ENCODE measurements at regions not wholly inside any gene's neighbourhood (a gene's known extent, or its start where the extent isn't known, plus 50 kb on each side); places are given as distances from the start of the nearest gene placed in this dataset.
"Not testable (repeated sequence)": the region's sequence is repeated elsewhere in the genome, so short reads cannot be mapped to it uniquely, and the experiment has no call there.

DNA sequence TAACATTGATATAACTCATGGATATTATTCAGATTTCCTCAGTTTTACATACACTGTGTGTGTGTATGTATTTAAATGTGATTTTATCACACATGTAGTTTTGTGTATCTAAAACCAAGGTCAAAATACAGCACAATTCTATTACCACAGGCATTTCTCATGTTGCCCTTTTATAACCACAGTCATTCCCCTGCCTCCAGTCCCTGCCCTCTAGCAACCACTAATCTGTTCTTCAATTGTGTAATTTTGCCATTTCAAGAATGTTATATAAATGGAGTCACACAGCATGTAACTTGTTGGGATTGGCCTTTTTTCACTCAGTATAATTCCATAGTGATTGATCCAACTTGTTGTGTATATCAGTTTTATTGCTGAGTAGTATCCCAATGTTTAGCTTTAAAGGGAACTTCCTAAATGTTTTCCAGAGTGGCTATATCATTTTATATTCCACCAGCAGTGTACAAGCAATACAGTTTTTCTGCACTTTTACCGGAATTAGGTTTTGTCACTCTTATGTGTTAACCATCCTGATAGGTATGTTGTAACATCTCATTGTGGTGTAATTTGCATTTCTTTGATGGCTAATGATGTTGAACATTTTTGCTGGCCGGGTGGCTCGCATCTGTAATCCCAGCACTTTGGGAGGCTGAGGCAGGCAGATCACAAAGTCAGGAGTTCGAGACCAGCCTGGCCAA is 338.2 kb downstream of the SOX4 start:
- H3K9me3 ChIP-seq = no peaks in the 10 kb centered on the region
- ATAC-seq = no peak
- H3K27ac ChIP-seq = no peak overlapping the region
- no peaks in the 10 kb centered on the region for H3K36me3 ChIP-seq
- no peaks in the 10 kb centered on the region for H3K4me1 ChIP-seq
- intact Hi-C loops (cut with DNase I) = no loop called here
- 83 to 91% methylated on average over 4 of the region's 4 CpGs for WGBS, 2 donors
- no peaks in the 10 kb centered on the region for H3K27me3 ChIP-seq
- no peak for DNase-seq
- no peak for FAIRE-seq
- no peak overlapping the region for H3K4me3 ChIP-seq
- TF ChIP-seq, protein P1, sequence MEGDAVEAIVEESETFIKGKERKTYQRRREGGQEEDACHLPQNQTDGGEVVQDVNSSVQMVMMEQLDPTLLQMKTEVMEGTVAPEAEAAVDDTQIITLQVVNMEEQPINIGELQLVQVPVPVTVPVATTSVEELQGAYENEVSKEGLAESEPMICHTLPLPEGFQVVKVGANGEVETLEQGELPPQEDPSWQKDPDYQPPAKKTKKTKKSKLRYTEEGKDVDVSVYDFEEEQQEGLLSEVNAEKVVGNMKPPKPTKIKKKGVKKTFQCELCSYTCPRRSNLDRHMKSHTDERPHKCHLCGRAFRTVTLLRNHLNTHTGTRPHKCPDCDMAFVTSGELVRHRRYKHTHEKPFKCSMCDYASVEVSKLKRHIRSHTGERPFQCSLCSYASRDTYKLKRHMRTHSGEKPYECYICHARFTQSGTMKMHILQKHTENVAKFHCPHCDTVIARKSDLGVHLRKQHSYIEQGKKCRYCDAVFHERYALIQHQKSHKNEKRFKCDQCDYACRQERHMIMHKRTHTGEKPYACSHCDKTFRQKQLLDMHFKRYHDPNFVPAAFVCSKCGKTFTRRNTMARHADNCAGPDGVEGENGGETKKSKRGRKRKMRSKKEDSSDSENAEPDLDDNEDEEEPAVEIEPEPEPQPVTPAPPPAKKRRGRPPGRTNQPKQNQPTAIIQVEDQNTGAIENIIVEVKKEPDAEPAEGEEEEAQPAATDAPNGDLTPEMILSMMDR (IDR thresholded peaks at IDR 0.05) = no peak

DNA sequence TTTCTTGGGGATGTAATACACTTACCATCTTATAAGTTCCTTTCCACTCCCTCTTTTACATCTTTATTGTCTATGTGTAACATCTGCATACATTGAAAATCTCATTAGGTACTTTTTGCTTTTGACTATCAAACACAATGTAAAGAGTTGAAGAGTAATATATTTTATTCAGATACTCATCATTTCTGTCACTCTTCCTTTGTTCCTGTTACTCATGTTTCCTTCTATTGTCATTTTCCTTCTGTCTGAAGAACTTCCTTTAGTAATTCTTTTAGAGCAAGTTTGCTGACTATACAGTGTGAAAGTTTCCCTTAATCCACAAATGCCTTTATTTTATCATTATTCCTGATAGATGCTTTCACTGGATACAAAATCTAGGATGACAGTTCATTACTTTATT is 339.8 kb downstream of the SOX4 start:
- FAIRE-seq (no peak), ATAC-seq (no peak), DNase-seq (no peak)
- H3K4me1 ChIP-seq = no peaks in the 10 kb centered on the region
- TF ChIP-seq, protein P1 (IDR thresholded peaks at IDR 0.05) = no peak
- no peaks in the 10 kb centered on the region for H3K9me3 ChIP-seq
- intact Hi-C loops (cut with DNase I) = no loop called here
- H3K27me3 ChIP-seq = no peaks in the 10 kb centered on the region
- no peaks in the 10 kb centered on the region for H3K36me3 ChIP-seq
- H3K27ac ChIP-seq = no peak overlapping the region
- no peak overlapping the region for H3K4me3 ChIP-seq

DNA sequence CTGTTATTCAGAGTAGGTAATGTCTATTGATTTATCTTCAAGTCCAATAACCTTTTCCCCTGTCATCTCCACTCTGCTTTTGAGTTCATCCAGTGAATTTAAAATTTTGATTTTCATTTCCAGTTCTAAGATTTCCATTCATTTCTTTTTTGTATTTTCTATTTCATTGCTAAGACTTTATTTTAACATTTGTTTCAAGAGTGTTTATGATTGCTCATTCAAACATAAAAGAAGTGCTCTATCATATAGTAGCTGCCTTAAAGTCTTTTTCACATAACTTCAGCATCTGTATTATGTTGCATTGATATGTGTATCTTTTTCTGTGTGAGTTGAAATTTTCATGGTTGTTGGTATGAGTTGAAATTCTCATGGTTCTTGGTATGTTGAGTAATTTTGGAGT is 341.6 kb downstream of the SOX4 start:
- FAIRE-seq = no peak
- H3K4me1 ChIP-seq = no peaks in the 10 kb centered on the region
- no peaks in the 10 kb centered on the region for H3K9me3 ChIP-seq
- H3K4me3 ChIP-seq = no peak overlapping the region
- DNase-seq = no peak
- TF ChIP-seq, protein P1 (IDR thresholded peaks at IDR 0.05) = no peak
- no peaks in the 10 kb centered on the region for H3K36me3 ChIP-seq
- intact Hi-C loops (cut with DNase I) = no loop called here
- ATAC-seq = no peak
- no peak overlapping the region for H3K27ac ChIP-seq
- H3K27me3 ChIP-seq = no peaks in the 10 kb centered on the region

DNA sequence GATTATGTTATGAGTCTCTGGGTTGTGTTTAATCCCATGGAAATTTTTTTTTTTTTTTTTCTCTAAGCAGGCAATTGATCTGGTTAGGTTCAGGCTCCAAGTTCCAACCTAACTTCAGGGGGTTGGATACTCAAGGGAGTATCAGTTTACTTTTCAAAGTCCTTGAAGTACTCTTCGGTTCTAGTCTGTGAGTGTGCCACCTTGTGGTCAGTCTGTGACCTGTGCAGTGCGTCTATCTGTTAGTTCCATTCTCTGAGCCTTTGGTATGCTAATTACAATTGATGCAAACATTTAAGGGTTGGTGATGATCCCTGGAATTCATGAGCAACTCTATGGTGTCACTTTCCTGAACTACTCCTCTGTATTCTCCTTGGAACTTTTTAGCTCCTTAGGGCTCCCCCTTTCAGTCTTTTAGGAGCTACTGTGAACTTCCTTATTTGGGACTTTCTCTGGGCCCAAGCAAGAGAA is 342.0 kb downstream of the SOX4 start:
- ATAC-seq (peak in 3 of 4 donors; percentile 59 to 70 (median 65)), FAIRE-seq (no peak), DNase-seq (peak in 3 of 6 donors; percentile 5 to 25 (median 19))
- H3K27me3 ChIP-seq = no peaks in the 10 kb centered on the region
- no peaks in the 10 kb centered on the region for H3K36me3 ChIP-seq
- intact Hi-C loops (cut with DNase I) = no loop called here
- H3K9me3 ChIP-seq = no peaks in the 10 kb centered on the region
- H3K27ac ChIP-seq = no peak overlapping the region
- TF ChIP-seq, protein P1 (IDR thresholded peaks at IDR 0.05) = peak in 3 of 4 donors; percentile 15 to 34 (median 32)
- no peak overlapping the region for H3K4me3 ChIP-seq
- H3K4me1 ChIP-seq = no peaks in the 10 kb centered on the region
- WGBS, 2 donors = 31 to 34% methylated on average over 2 of the region's 2 CpGs

DNA sequence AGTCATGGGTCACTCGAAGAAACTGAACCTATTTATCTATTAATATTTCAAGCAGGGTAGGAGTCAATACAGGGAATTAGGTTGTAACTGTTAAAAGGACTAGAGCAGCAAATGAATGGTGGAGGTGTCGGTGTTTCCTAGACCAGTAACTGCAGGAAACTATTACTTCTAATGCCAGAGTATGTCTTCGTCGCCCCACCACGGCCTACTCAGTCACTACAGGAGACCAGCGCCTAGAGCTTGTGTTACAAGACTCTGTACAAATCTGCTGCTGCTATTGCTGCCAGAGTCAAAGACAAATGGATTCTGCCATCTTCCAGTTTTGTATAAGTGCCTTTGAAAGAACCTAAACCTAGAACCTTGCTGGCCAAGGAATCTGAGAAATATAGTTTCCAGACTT is 343.9 kb downstream of the SOX4 start:
- H3K9me3 ChIP-seq = no peaks in the 10 kb centered on the region
- no peaks in the 10 kb centered on the region for H3K27me3 ChIP-seq
- 92 to 94% methylated on average over 6 of the region's 6 CpGs for WGBS, 2 donors
- FAIRE-seq (no peak), ATAC-seq (no peak), DNase-seq (no peak)
- H3K4me3 ChIP-seq = no peak overlapping the region
- intact Hi-C loops (cut with DNase I) = no loop called here
- H3K4me1 ChIP-seq = no peaks in the 10 kb centered on the region
- TF ChIP-seq, protein P1 (IDR thresholded peaks at IDR 0.05) = no peak
- H3K36me3 ChIP-seq = no peaks in the 10 kb centered on the region
- no peak overlapping the region for H3K27ac ChIP-seq

DNA sequence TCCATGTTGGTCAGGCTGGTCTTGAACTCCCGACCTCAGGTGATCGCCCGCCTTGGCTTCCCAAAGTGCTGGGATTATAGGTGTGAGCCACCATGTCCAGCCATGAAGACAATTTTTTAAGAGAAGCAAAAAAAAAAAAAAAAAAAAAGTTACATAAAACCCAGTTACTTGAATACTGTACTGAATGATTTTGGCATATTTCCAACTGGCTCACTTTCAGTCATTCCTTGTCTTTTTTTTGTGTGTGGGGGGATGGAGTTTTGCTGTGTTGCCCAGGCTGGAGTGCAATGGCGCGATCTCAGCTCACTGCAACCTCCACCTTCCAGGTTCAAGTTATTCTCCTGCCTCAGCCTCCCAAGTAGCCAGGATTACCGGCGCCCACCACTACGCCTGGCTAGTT is 345.5 kb downstream of the SOX4 start:
- FAIRE-seq; H3K4me1 ChIP-seq; ATAC-seq; H3K9me3 ChIP-seq; H3K27ac ChIP-seq; DNase-seq; H3K27me3 ChIP-seq; H3K4me3 ChIP-seq; H3K36me3 ChIP-seq; intact Hi-C loops (cut with DNase I): not testable (repeated sequence)
- 91 to 93% methylated on average over 8 of the region's 8 CpGs for WGBS, 2 donors
